ENCODE measurements at regions not wholly inside any gene's neighbourhood (a gene's known extent, or its start where the extent isn't known, plus 50 kb on each side); places are given as distances from the start of the nearest gene placed in this dataset.

GRCh38 chr4:147351083-147351787 lies 129.7 kb upstream of the EDNRA start:
- DNase-seq (ENCODE audit: low read depth, low spot score), result no peak
- no peak for TF ChIP-seq CTCF (conservative IDR thresholded peaks at IDR 0.05)
- Mint-ChIP-seq H3K4me1 (no peaks in the 10 kb centered on the region), H3K27me3 (ENCODE audit: low read depth) (no peaks in the 10 kb centered on the region), H3K27ac (ENCODE audit: unreplicated experiment) (no peak overlapping the region), H3K9me3 (no peaks in the 10 kb centered on the region), H3K4me3 (no peak overlapping the region), H3K36me3 (ENCODE audit: low read depth) (no peaks in the 10 kb centered on the region)

GRCh38 chr4:147354237-147354636 lies 126.7 kb upstream of the EDNRA start:
- Mint-ChIP-seq H3K9me3 (no peaks in the 10 kb centered on the region), H3K36me3 (ENCODE audit: low read depth) (no peaks in the 10 kb centered on the region), H3K27ac (ENCODE audit: unreplicated experiment) (no peak overlapping the region), H3K4me1 (peaks cover 5% of the 10 kb centered on the region), H3K27me3 (ENCODE audit: low read depth) (no peaks in the 10 kb centered on the region), H3K4me3 (no peak overlapping the region)
- TF ChIP-seq CTCF (conservative IDR thresholded peaks at IDR 0.05), result no peak
- no peak for DNase-seq (ENCODE audit: low read depth, low spot score)

GRCh38 chr4:147355032-147355656 lies 125.8 kb upstream of the EDNRA start:
- no peak for DNase-seq (ENCODE audit: low read depth, low spot score)
- no peaks in the 10 kb centered on the region for H3K27me3 Mint-ChIP-seq (ENCODE audit: low read depth)
- H3K36me3 Mint-ChIP-seq (ENCODE audit: low read depth), result no peaks in the 10 kb centered on the region
- H3K4me1 Mint-ChIP-seq, result peaks cover 5% of the 10 kb centered on the region
- H3K27ac Mint-ChIP-seq (ENCODE audit: unreplicated experiment), result no peak overlapping the region
- no peak overlapping the region for H3K4me3 Mint-ChIP-seq
- no peaks in the 10 kb centered on the region for H3K9me3 Mint-ChIP-seq
- TF ChIP-seq CTCF (conservative IDR thresholded peaks at IDR 0.05), result no peak

GRCh38 chr4:147355847-147356246 lies 125.0 kb upstream of the EDNRA start:
- H3K27ac Mint-ChIP-seq (ENCODE audit: unreplicated experiment), result no peak overlapping the region
- TF ChIP-seq CTCF (conservative IDR thresholded peaks at IDR 0.05), result no peak
- no peak for DNase-seq (ENCODE audit: low read depth, low spot score)
- H3K36me3 Mint-ChIP-seq (ENCODE audit: low read depth), result no peaks in the 10 kb centered on the region
- no peak overlapping the region for H3K4me3 Mint-ChIP-seq
- peaks cover 10% of the 10 kb centered on the region for H3K4me1 Mint-ChIP-seq
- H3K9me3 Mint-ChIP-seq, result no peaks in the 10 kb centered on the region
- H3K27me3 Mint-ChIP-seq (ENCODE audit: low read depth), result no peaks in the 10 kb centered on the region

GRCh38 chr4:147360301-147360700 lies 120.6 kb upstream of the EDNRA start:
- H3K36me3 Mint-ChIP-seq (ENCODE audit: low read depth), result no peaks in the 10 kb centered on the region
- no peak for TF ChIP-seq CTCF (conservative IDR thresholded peaks at IDR 0.05)

More at GRCh38 chr4:147360301-147360700, 120.6 kb upstream of the EDNRA start:
- Mint-ChIP-seq H3K27me3 (ENCODE audit: low read depth) (no peaks in the 10 kb centered on the region), H3K9me3 (no peaks in the 10 kb centered on the region), H3K4me3 (no peak overlapping the region), H3K4me1 (peaks cover 33% of the 10 kb centered on the region), H3K27ac (ENCODE audit: unreplicated experiment) (peak overlapping the region; percentile 85)
- DNase-seq (ENCODE audit: low read depth, low spot score), result no peak
